Colon (tissue), 2 donors: ENCODE measurements at regions not wholly inside any gene's neighbourhood (a gene's known extent, or its start where the extent isn't known, plus 50 kb on each side); places are given as distances from the start of the nearest gene placed in this dataset.

Experiments used
- FAIRE-seq: peaks from 2 replicates; lab custom pipeline; 2012; peaks lifted over from hg19 to GRCh38; lab: Jason Lieb, UNC
- donor health status: control.
- donor health status: control.

- FAIRE-seq = no peak
Measured at GRCh38 chr15:93527374-93528050, 438.5 kb upstream of the RGMA start.

- no peak for FAIRE-seq
Measured at GRCh38 chr15:93524432-93524831, 435.4 kb upstream of the RGMA start.

GRCh38 chr15:93523481-93523880 lies 434.5 kb upstream of the RGMA start:
- no peak for FAIRE-seq

GRCh38 chr15:93520206-93520605 lies 431.2 kb upstream of the RGMA start:
- no peak for FAIRE-seq

GRCh38 chr15:93519599-93519998 lies 430.6 kb upstream of the RGMA start:
- no peak for FAIRE-seq

GRCh38 chr15:93517176-93517575 lies 428.2 kb upstream of the RGMA start:
- no peak for FAIRE-seq

- FAIRE-seq = no peak
Measured at GRCh38 chr15:93515256-93516051, 426.4 kb upstream of the RGMA start.

GRCh38 chr15:93506646-93507045 lies 417.6 kb upstream of the RGMA start:
- no peak for FAIRE-seq

GRCh38 chr15:93505506-93505905 lies 416.5 kb upstream of the RGMA start:
- FAIRE-seq = no peak

GRCh38 chr15:93501946-93502345 lies 412.9 kb upstream of the RGMA start:
- no peak for FAIRE-seq

GRCh38 chr15:93500155-93500554 lies 411.1 kb upstream of the RGMA start:
- FAIRE-seq = no peak

- FAIRE-seq = no peak
Measured at GRCh38 chr15:93497291-93497690, 408.3 kb upstream of the RGMA start.

GRCh38 chr15:93496888-93497287 lies 407.9 kb upstream of the RGMA start:
- FAIRE-seq = no peak

- no peak for FAIRE-seq
Measured at GRCh38 chr15:93495799-93496637, 407.0 kb upstream of the RGMA start.

GRCh38 chr15:93493172-93493571 lies 404.2 kb upstream of the RGMA start:
- FAIRE-seq = no peak

- FAIRE-seq = no peak
Measured at GRCh38 chr15:93491291-93491690, 402.3 kb upstream of the RGMA start.

GRCh38 chr15:93488296-93488713 lies 399.3 kb upstream of the RGMA start:
- FAIRE-seq = no peak

- no peak for FAIRE-seq
Measured at GRCh38 chr15:93486407-93487117, 397.6 kb upstream of the RGMA start.

- FAIRE-seq = no peak
Measured at GRCh38 chr15:93485438-93486327, 396.7 kb upstream of the RGMA start.

GRCh38 chr15:93483923-93484322 lies 394.9 kb upstream of the RGMA start:
- no peak for FAIRE-seq

- FAIRE-seq = no peak
Measured at GRCh38 chr15:93482731-93483130, 393.7 kb upstream of the RGMA start.
